Muscle of leg (tissue), 3 donors: ENCODE measurements at regions not wholly inside any gene's neighbourhood (a gene's known extent, or its start where the extent isn't known, plus 50 kb on each side); places are given as distances from the start of the nearest gene placed in this dataset.

Experiments used
- DNase-seq: peaks from one replicate; pipeline ENCODE4 v3.0.0; 2013
- H3K27ac ChIP-seq: one replicate; pipeline ENCODE4 v1.5.1; 2013; ENCODE audit warnings: mild to moderate bottlenecking, low read length, control low read depth
- H3K27me3 ChIP-seq: one replicate; pipeline ENCODE4 v1.6.1; 2013; ENCODE audit warnings: low read length; ENCODE audit not compliant: control insufficient read depth, insufficient read depth
- H3K36me3 ChIP-seq: one replicate; pipeline ENCODE4 v1.6.1; 2013; ENCODE audit warnings: low read length; ENCODE audit not compliant: control insufficient read depth, insufficient read depth
- H3K4me1 ChIP-seq: one replicate; pipeline ENCODE4 v1.6.1; 2013; ENCODE audit warnings: low read length; ENCODE audit not compliant: control insufficient read depth, insufficient read depth
- H3K4me3 ChIP-seq: one replicate; pipeline ENCODE4 v1.5.1; 2013; ENCODE audit warnings: low read length, control low read depth
- H3K9me3 ChIP-seq: replicated peaks from 2 replicates; pipeline ENCODE4 v1.6.1; 2013; ENCODE audit warnings: low read depth, low read length; ENCODE audit not compliant: control insufficient read depth
- WGBS: methylation state at CpG from one replicate; pipeline ENCODE4 v1.1.5; 2013; ENCODE audit warnings: missing lambda C conversion rate; ENCODE audit not compliant: insufficient coverage; 5-methylcytosine and 5-hydroxymethylcytosine counted together

- H3K4me1 ChIP-seq = peaks cover 66% of the 10 kb centered on the region
- H3K27ac ChIP-seq = peak overlapping the region; percentile 75
- no peak overlapping the region for H3K4me3 ChIP-seq
- no peaks in the 10 kb centered on the region for H3K9me3 ChIP-seq
- DNase-seq = no peak
- H3K36me3 ChIP-seq = no peaks in the 10 kb centered on the region
- WGBS = no CpG with 5 or more reads among the region's 9 CpGs
- no peaks in the 10 kb centered on the region for H3K27me3 ChIP-seq
Observed at GRCh38 chr5:142493875-142494518, 169.2 kb upstream of the SPRY4 start.

DNA sequence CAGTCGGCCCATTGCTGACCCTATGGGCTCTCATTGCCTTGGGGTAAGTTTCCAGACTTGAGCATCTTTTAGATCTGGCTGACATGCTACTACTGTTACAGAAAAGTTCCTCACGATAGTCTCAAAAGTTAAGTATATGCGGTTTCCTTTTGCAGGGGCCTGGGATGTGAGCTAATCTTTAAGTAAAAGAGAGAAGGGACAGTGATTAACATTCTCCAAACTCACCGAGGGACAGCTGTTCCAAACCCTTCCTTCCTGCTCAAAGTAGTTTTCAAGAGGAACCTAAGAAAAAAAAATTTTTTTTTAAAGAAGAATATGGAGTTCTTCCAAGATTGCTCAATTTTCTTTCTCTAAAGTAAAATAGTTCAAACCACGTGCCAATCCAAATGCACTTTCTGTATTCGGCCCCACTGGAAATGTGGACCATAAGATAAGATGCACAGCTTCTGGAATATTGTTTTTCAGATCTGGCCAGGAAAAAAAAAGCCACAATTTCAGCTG lies 168.0 kb upstream of the SPRY4 start:
- peak; percentile 92 for DNase-seq
- WGBS = 13% methylated on average over 1 of the region's 6 CpGs
- H3K27ac ChIP-seq = peak overlapping the region; percentile 92
- H3K36me3 ChIP-seq = no peaks in the 10 kb centered on the region
- H3K4me1 ChIP-seq = peaks cover 55% of the 10 kb centered on the region
- H3K9me3 ChIP-seq = no peaks in the 10 kb centered on the region
- no peaks in the 10 kb centered on the region for H3K27me3 ChIP-seq
- H3K4me3 ChIP-seq = no peak overlapping the region

GRCh38 chr5:142491679-142492078 lies 166.9 kb upstream of the SPRY4 start:
- Histone ChIP-seq H3K4me3 (no peak overlapping the region), H3K27me3 (no peaks in the 10 kb centered on the region), H3K4me1 (peaks cover 58% of the 10 kb centered on the region), H3K36me3 (no peaks in the 10 kb centered on the region), H3K9me3 (no peaks in the 10 kb centered on the region), H3K27ac (peak overlapping the region; percentile 92)
- DNase-seq = no peak
- WGBS = 45% methylated on average over 4 of the region's 8 CpGs

DNA sequence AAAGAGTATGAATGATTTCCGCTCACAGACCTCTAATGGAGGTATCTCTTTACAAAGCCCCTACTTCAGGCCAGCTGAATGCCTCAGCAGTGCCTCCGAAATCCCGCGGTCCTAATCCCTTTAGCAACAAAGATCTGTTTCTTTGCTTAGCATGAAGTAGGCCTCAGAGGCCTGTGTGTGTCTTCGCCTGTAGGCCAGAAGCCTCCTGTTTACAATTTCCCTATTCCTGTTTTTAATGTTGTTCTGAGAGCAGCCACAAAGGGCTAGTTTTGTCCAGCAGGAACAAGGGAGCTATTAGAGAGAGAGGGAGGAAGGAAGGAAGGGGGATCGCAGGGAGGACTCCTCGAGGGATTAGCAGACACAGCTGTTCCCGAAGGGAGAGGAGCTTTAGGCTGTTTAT lies 166.4 kb upstream of the SPRY4 start:
- no CpG with 5 or more reads among the region's 8 CpGs for WGBS
- H3K36me3 ChIP-seq = no peaks in the 10 kb centered on the region
- peak; percentile 79 for DNase-seq
- H3K27me3 ChIP-seq = no peaks in the 10 kb centered on the region
- H3K4me3 ChIP-seq = no peak overlapping the region
- peak overlapping the region; percentile 92 for H3K27ac ChIP-seq
- H3K9me3 ChIP-seq = no peaks in the 10 kb centered on the region
- H3K4me1 ChIP-seq = peaks cover 55% of the 10 kb centered on the region

- Histone ChIP-seq H3K36me3 (no peaks in the 10 kb centered on the region), H3K27me3 (no peaks in the 10 kb centered on the region), H3K4me1 (peaks cover 28% of the 10 kb centered on the region), H3K9me3 (no peaks in the 10 kb centered on the region), H3K27ac (no peak overlapping the region), H3K4me3 (no peak overlapping the region)
- 70% methylated on average over 2 of the region's 2 CpGs for WGBS
- DNase-seq = no peak
Observed at GRCh38 chr5:142486581-142486980, 161.8 kb upstream of the SPRY4 start.

DNA sequence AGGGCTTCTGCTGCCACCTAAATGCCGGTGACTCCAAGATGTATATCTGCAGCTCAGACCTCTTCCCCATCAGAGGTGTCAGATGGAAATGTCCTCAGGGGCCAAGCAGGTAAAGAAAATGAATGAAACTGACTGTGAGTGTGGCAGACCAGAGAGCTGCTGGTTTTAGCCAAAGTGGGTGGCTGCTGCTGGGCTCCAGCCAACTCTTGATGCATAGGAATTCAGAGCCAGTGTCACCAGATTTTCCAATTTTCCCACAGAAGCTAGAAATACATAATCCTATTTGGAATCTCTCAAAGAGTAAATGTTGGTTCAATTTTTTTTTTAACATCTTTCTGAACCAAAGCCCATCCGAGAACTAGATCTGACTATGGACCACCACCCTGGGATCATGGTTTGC lies 161.2 kb upstream of the SPRY4 start:
- Histone ChIP-seq H3K9me3 (no peaks in the 10 kb centered on the region), H3K36me3 (no peaks in the 10 kb centered on the region), H3K4me3 (no peak overlapping the region), H3K4me1 (peaks cover 23% of the 10 kb centered on the region), H3K27me3 (no peaks in the 10 kb centered on the region), H3K27ac (no peak overlapping the region)
- 67% methylated on average over 1 of the region's 2 CpGs for WGBS
- DNase-seq = no peak

DNA sequence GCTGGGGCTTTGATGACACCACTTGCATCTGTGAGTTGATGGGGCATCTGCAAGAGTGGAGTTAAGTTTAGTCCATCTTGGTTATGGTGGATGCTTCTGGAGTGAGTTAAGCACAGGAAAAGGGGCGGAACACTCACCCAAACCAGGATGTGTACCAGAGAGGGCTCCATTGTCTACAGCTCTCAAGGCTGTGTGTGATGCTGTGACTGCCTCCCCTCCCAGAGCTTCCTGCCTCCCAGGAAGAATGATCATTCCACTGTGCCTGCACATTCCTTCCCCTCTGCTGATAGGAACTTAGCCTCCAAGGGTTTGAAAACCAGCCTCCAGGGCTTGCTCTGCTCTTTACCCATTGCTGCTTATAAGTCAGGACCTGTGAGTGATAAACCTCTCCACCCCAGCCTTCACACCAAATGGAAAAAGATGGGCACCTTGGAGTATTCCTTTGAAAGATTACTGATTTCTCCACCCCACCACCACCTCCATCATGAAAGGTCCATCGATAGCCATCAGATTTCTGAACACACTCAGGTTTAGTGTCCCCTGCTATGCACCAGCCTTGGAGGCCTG lies 160.1 kb upstream of the SPRY4 start:
- H3K4me3 ChIP-seq = no peak overlapping the region

DNA sequence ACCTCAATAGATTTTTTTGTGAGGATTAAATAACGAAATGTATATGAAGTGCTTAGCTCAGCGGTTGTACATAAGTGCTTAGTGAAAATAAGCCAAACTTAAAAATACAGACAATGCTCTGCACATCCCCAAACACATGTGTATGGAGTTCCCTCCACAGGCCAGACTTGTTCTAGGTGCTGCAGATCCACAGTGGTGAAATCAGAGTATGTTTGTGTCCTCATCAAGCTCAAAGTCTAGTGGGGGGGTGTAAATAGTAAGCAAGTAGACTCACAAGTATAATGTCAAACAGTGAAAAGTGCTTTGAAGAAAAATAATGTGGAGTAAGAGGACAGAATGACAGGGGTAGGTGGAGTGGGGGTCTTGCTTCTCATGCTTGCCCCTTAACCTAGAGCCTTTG lies 157.4 kb upstream of the SPRY4 start:
- DNase-seq = no peak
- H3K9me3 ChIP-seq = peaks cover 8% of the 10 kb centered on the region
- H3K27ac ChIP-seq = no peak overlapping the region
- no peaks in the 10 kb centered on the region for H3K36me3 ChIP-seq
- H3K27me3 ChIP-seq = no peaks in the 10 kb centered on the region
- H3K4me1 ChIP-seq = peaks cover 11% of the 10 kb centered on the region
- H3K4me3 ChIP-seq = no peak overlapping the region
- WGBS = no CpG with 5 or more reads among the region's 2 CpGs

More for the DNA sequence above, 160.1 kb upstream of the SPRY4 start:
- Histone ChIP-seq H3K36me3 (no peaks in the 10 kb centered on the region), H3K9me3 (no peaks in the 10 kb centered on the region), H3K4me1 (peaks cover 11% of the 10 kb centered on the region), H3K27ac (no peak overlapping the region), H3K27me3 (no peaks in the 10 kb centered on the region)
- DNase-seq = no peak
- 86% methylated on average over 1 of the region's 2 CpGs for WGBS

- Histone ChIP-seq H3K27ac (no peak overlapping the region), H3K4me3 (no peak overlapping the region), H3K36me3 (no peaks in the 10 kb centered on the region), H3K4me1 (peaks cover 10% of the 10 kb centered on the region), H3K9me3 (peaks cover 8% of the 10 kb centered on the region), H3K27me3 (no peaks in the 10 kb centered on the region)
- DNase-seq = no peak
- 60% methylated on average over 2 of the region's 3 CpGs for WGBS
Observed at GRCh38 chr5:142481410-142481809, 156.6 kb upstream of the SPRY4 start.

- Histone ChIP-seq H3K9me3 (peaks cover 8% of the 10 kb centered on the region), H3K4me3 (no peak overlapping the region), H3K27ac (no peak overlapping the region), H3K4me1 (peaks cover 11% of the 10 kb centered on the region), H3K36me3 (no peaks in the 10 kb centered on the region), H3K27me3 (no peaks in the 10 kb centered on the region)
- peak; percentile 52 for DNase-seq
- 60% methylated on average over 1 of the region's 3 CpGs for WGBS
Observed at GRCh38 chr5:142479854-142480519, 155.2 kb upstream of the SPRY4 start.
